H1 (cell line): ENCODE measurements at regions not wholly inside any gene's neighbourhood (a gene's known extent, or its start where the extent isn't known, plus 50 kb on each side); places are given as distances from the start of the nearest gene placed in this dataset.

Experiments
- CTCF ChIA-PET: fragments of 300-600 bp; sonication (Branson Sonifier 250); formaldehyde crosslinking; loops from one replicate; lab custom pipeline; 2021; ENCODE audit not compliant: partially characterized antibody; lab: Charles Lee
- POLR2A ChIA-PET: fragments of 300-600 bp; sonication (Branson Sonifier 250); formaldehyde crosslinking; loops from one replicate; lab custom pipeline; 2021; ENCODE audit warnings: inconsistent platforms; ENCODE audit not compliant: partially characterized antibody; lab: Charles Lee
- DNase-seq, 2 experiments: peaks; one replicate each; pipeline versions ENCODE4 v3.0.0 to v3.0.0-alpha.2; 2010 to 2022; ENCODE audit warnings: low spot score in 2 of 2, low read depth in 1 of 2, mixed read lengths in 1 of 2
- FAIRE-seq: peaks from 2 replicates; lab custom pipeline; 2011; peaks lifted over from hg19 to GRCh38; lab: Jason Lieb, UNC
- H2AFZ ChIP-seq: 2 replicates; pipeline ENCODE4 v1.8.1; 2012; ENCODE audit warnings: low read length, inconsistent platforms
- H2AK5ac ChIP-seq: 2 replicates; pipeline ENCODE4 v1.6.1; 2013; ENCODE audit warnings: low read depth, low read length
- H2BK120ac ChIP-seq: replicated peaks from 2 replicates; pipeline ENCODE3; 2013; ENCODE audit warnings: low read depth, low read length, inconsistent platforms
- H2BK12ac ChIP-seq: 2 replicates; pipeline ENCODE4 v1.6.1; 2013; ENCODE audit warnings: low read depth, low read length
- H2BK15ac ChIP-seq: 2 replicates; pipeline ENCODE4 v1.6.1; 2013; ENCODE audit warnings: low read length
- H2BK20ac ChIP-seq: 2 replicates; pipeline ENCODE4 v1.6.1; 2013; ENCODE audit warnings: low read length
- H2BK5ac ChIP-seq: 2 replicates; pipeline ENCODE4 v1.6.1; 2013; ENCODE audit warnings: low read depth, low read length
- H3K14ac ChIP-seq: 2 replicates; pipeline ENCODE4 v1.6.1; 2013; ENCODE audit warnings: inconsistent platforms; ENCODE audit not compliant: insufficient read length
- H3K18ac ChIP-seq: 2 replicates; pipeline ENCODE4 v1.6.1; 2013; ENCODE audit warnings: low read length; ENCODE audit errors: extremely low read depth
- H3K23ac ChIP-seq: 2 replicates; pipeline ENCODE4 v1.6.1; 2013; ENCODE audit warnings: inconsistent platforms; ENCODE audit not compliant: insufficient read length
- H3K23me2 ChIP-seq: 2 replicates; pipeline ENCODE4 v1.6.1; 2013; ENCODE audit warnings: low read depth, low read length
- H3K27ac ChIP-seq: 2 replicates; pipeline ENCODE4 v1.6.1; 2011; ENCODE audit warnings: low read depth, low read length, inconsistent platforms
- H3K27me3 ChIP-seq, 4 experiments: replicated peaks in 1 of 4; 1 replicate in 1 of 4; 2 replicates in 3 of 4; pipeline versions ENCODE4 v1.6.1 to v1.8.1; 2011 to 2013; ENCODE audit warnings: low read length in 3 of 4, mild to moderate bottlenecking in 3 of 4, inconsistent platforms in 2 of 4, mixed read lengths in 2 of 4, moderate library complexity in 1 of 4; ENCODE audit not compliant: control insufficient read depth in 3 of 4, insufficient read depth in 3 of 4; ENCODE audit errors: extremely low read depth in 1 of 4
- H3K36me3 ChIP-seq, 4 experiments: 2 replicates each; pipeline versions ENCODE4 v1.6.1 to v1.8.1; 2011 to 2013; ENCODE audit warnings: mild to moderate bottlenecking in 4 of 4, low read length in 3 of 4, moderate library complexity in 2 of 4, control low read depth in 1 of 4, inconsistent platforms in 1 of 4; ENCODE audit not compliant: insufficient read depth in 4 of 4, control insufficient read depth in 2 of 4
- H3K4ac ChIP-seq: replicated peaks from 2 replicates; pipeline ENCODE3; 2013; ENCODE audit warnings: low read length, low read depth, mixed read lengths, inconsistent platforms; ENCODE audit not compliant: insufficient read length
- H3K4me1 ChIP-seq, 4 experiments: replicated peaks in 1 of 4; 1 replicate in 1 of 4; 2 replicates in 3 of 4; pipeline versions ENCODE4 v1.6.1 to v1.8.1; 2011 to 2013; ENCODE audit warnings: low read length in 3 of 4, inconsistent platforms in 2 of 4, mixed read lengths in 1 of 4; ENCODE audit not compliant: insufficient read depth in 4 of 4, control insufficient read depth in 3 of 4
- H3K4me2 ChIP-seq, 2 experiments: 2 replicates each; pipeline versions ENCODE4 v1.6.1 to v1.8.1; 2011 to 2013; ENCODE audit warnings: low read depth in 2 of 2, low read length in 2 of 2, control low read depth in 1 of 2, inconsistent platforms in 1 of 2, mild to moderate bottlenecking in 1 of 2; ENCODE audit not compliant: insufficient read depth in 1 of 2
- H3K4me3 ChIP-seq, 4 experiments: fragments of 200-600, 300-600 bp in 1 of 4; sonication (generic), shearing (Covaris generic), sonication (Bioruptor Twin) in 1 of 4; 2 replicates each; pipeline versions ENCODE4 v1.5.1 to v1.8.1; 2011 to 2016; ENCODE audit warnings: low read length in 4 of 4, low read depth in 3 of 4, control low read depth in 2 of 4, inconsistent platforms in 2 of 4, mild to moderate bottlenecking in 2 of 4, mixed read lengths in 1 of 4, moderate library complexity in 1 of 4; ENCODE audit not compliant: insufficient read depth in 2 of 4; ENCODE audit errors: extremely low read depth in 1 of 4
- H3K56ac ChIP-seq: replicated peaks from 2 replicates; pipeline ENCODE3; 2013; ENCODE audit warnings: low read depth, mild to moderate bottlenecking, mixed read lengths, low read length, inconsistent platforms; ENCODE audit not compliant: insufficient read length
- H3K79me1 ChIP-seq: 2 replicates; pipeline ENCODE4 v1.6.1; 2013; ENCODE audit warnings: low read depth, low read length, control low read depth
- H3K79me2 ChIP-seq, 2 experiments: 2 replicates each; pipeline versions ENCODE4 v1.6.1 to v1.8.1; 2012 to 2013; ENCODE audit warnings: low read length in 2 of 2, mild to moderate bottlenecking in 2 of 2, inconsistent platforms in 1 of 2; ENCODE audit not compliant: insufficient read depth in 2 of 2, control insufficient read depth in 1 of 2
- H3K9ac ChIP-seq, 4 experiments: replicated peaks in 1 of 4; 1 replicate in 1 of 4; 2 replicates in 3 of 4; pipeline versions ENCODE4 v1.6.1 to v1.8.1; 2011 to 2013; ENCODE audit warnings: low read depth in 3 of 4, low read length in 3 of 4, control low read depth in 2 of 4, mild to moderate bottlenecking in 2 of 4, moderate library complexity in 2 of 4, inconsistent platforms in 1 of 4; ENCODE audit errors: extremely low read depth in 1 of 4
- H3K9me3 ChIP-seq, 2 experiments: 2 replicates each; pipeline versions ENCODE4 v1.6.1 to v1.8.1; 2012 to 2013; ENCODE audit warnings: mild to moderate bottlenecking in 2 of 2, moderate library complexity in 2 of 2, control low read depth in 1 of 2, inconsistent platforms in 1 of 2, low read depth in 1 of 2, low read length in 1 of 2, mixed read lengths in 1 of 2; ENCODE audit not compliant: insufficient read depth in 2 of 2
- H4K20me1 ChIP-seq, 2 experiments: replicated peaks in 1 of 2; 2 replicates each; pipeline versions ENCODE3 to v1.8.1; 2011 to 2013; ENCODE audit warnings: inconsistent platforms in 2 of 2, low read length in 2 of 2, mild to moderate bottlenecking in 1 of 2; ENCODE audit not compliant: insufficient read depth in 2 of 2, control insufficient read depth in 1 of 2
- H4K5ac ChIP-seq: 2 replicates; pipeline ENCODE4 v1.6.1; 2013; ENCODE audit warnings: low read length, low read depth, mixed read lengths, inconsistent platforms; ENCODE audit not compliant: insufficient read length
- H4K8ac ChIP-seq: 2 replicates; pipeline ENCODE4 v1.8.0; 2013; ENCODE audit warnings: mild to moderate bottlenecking, moderate library complexity, low read length, inconsistent platforms; ENCODE audit not compliant: insufficient read depth; ENCODE audit errors: extremely low read depth
- H4K91ac ChIP-seq: replicated peaks from 2 replicates; pipeline ENCODE3; 2013; ENCODE audit warnings: low read length, mixed read lengths, inconsistent platforms; ENCODE audit not compliant: insufficient read length
- BACH1 ChIP-seq: IDR thresholded peaks from 2 replicates; pipeline ENCODE4 v1.6.1; 2012; ENCODE audit warnings: low read length, improper control_type of control experiment
- CHD2 ChIP-seq: IDR thresholded peaks from 2 replicates; pipeline ENCODE4 v1.6.1; 2012; ENCODE audit warnings: low read length, improper control_type of control experiment
- EZH2 ChIP-seq: fragments of 200-600 bp; sonication (generic); IDR thresholded peaks from 2 replicates; pipeline ENCODE4 v1.7.1; 2012; ENCODE audit warnings: low read depth, mild to moderate bottlenecking, moderate library complexity, low read length, inconsistent platforms; ENCODE audit not compliant: severe bottlenecking
- GTF2F1 ChIP-seq: IDR thresholded peaks from 2 replicates; pipeline ENCODE4 v1.6.1; 2012; ENCODE audit warnings: low read depth, low read length, improper control_type of control experiment, borderline replicate concordance
- HDAC6 ChIP-seq: IDR thresholded peaks from one replicate; pipeline ENCODE4 v1.7.1; 2012; ENCODE audit warnings: low read depth, mild to moderate bottlenecking, inconsistent platforms, low read length, moderate library complexity
- MAFK ChIP-seq: IDR thresholded peaks from 2 replicates; pipeline ENCODE4 v1.6.1; 2012; ENCODE audit warnings: low read depth, mild to moderate bottlenecking, improper control_type of control experiment, low read length
- POU5F1 ChIP-seq: IDR thresholded peaks from 2 replicates; pipeline ENCODE4 v1.6.1; 2011; ENCODE audit warnings: low read depth, mild to moderate bottlenecking, low read length, moderate library complexity
- SIRT6 ChIP-seq: IDR thresholded peaks from one replicate; pipeline ENCODE4 v1.7.1; 2012; ENCODE audit warnings: low read length, inconsistent platforms
- SP2 ChIP-seq: IDR thresholded peaks from 2 replicates; pipeline ENCODE4 v1.6.1; 2012; ENCODE audit warnings: mild to moderate bottlenecking, low read length, inconsistent platforms
- SUZ12 ChIP-seq: fragments of 200-600 bp; sonication (generic); IDR thresholded peaks from 2 replicates; pipeline ENCODE4 v1.6.1; 2012; ENCODE audit warnings: mild to moderate bottlenecking, inconsistent platforms, low read length, moderate library complexity, mixed read lengths
- TCF12 ChIP-seq: IDR thresholded peaks from 2 replicates; pipeline ENCODE4 v1.6.1; 2011; ENCODE audit warnings: low read depth, mild to moderate bottlenecking, low read length
- WGBS, 2 experiments: shearing (Covaris generic) in 1 of 2; methylation state at CpG; one replicate each; pipeline versions ENCODE4 v1.1.6 to v1.1.7; 2013 to 2015; ENCODE audit warnings: low lambda C conversion rate in 2 of 2, mixed read lengths in 2 of 2, inconsistent platforms in 1 of 2, low coverage in 1 of 2, missing lambda C conversion rate in 1 of 2; ENCODE audit not compliant: insufficient replicate concordance in 2 of 2, insufficient coverage in 1 of 2, insufficient read length in 1 of 2; ENCODE audit errors: extremely low coverage in 1 of 2, missing lambda C conversion rate in 1 of 2; 5-methylcytosine and 5-hydroxymethylcytosine counted together
- TF ChIP-seq, protein P1 (sequence below): IDR thresholded peaks from 2 replicates; pipeline ENCODE4 v1.6.1; 2012; ENCODE audit warnings: inconsistent platforms
- TF ChIP-seq, protein P2 (sequence below): IDR thresholded peaks from 2 replicates; pipeline ENCODE4 v1.6.1; 2011; ENCODE audit warnings: low read length, improper control_type of control experiment
- TF ChIP-seq, protein P3 (sequence below): IDR thresholded peaks from 2 replicates; pipeline ENCODE4 v1.6.1; 2011; ENCODE audit warnings: low read depth, mild to moderate bottlenecking, low read length; ENCODE audit not compliant: insufficient read depth

DNA sequence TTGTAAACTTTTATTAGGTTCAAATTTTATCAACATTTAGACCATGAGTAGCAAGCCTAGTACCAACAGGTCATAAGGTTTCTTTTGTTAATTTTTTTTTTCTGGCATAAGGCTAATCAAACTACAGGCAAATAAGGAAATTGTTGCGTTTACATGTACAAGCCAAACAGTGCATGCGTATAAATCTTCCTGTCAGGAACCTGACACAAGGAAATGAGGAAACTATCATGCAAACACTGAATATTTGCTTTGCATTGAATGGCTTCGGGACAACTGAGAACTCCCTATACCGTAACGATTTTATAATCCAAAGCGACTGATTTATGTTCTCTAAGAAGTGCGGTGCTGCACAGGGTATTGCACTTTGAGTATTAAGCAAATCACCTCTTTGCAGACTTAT lies 133.0 kb upstream of the TRPC4 start:
- Histone ChIP-seq H2BK5ac (no peak overlapping the region), H3K27me3 (no peaks in the 10 kb centered on the region), H3K79me1 (no peaks in the 10 kb centered on the region), H4K5ac (no peak overlapping the region), H2BK15ac (no peak overlapping the region), H2AK5ac (no peak overlapping the region), H3K23me2 (no peaks in the 10 kb centered on the region), H3K56ac (no peak overlapping the region), H2AFZ (no peak overlapping the region), H4K20me1 (no peaks in the 10 kb centered on the region), H3K36me3 (no peaks in the 10 kb centered on the region), H3K23ac (no peak overlapping the region), H3K4me1 (no peaks in the 10 kb centered on the region; a peak in 1 of 7 replicates), H4K8ac (no peak overlapping the region), H3K4me3 (no peak overlapping the region), H4K91ac (no peak overlapping the region), H3K27ac (no peak overlapping the region), H3K9me3 (no peaks in the 10 kb centered on the region), H3K9ac (no peak overlapping the region), H2BK12ac (no peak overlapping the region), H2BK20ac (no peak overlapping the region), H3K4ac (no peak overlapping the region), H2BK120ac (no peak overlapping the region), H3K18ac (no peak overlapping the region), H3K14ac (no peak overlapping the region), H3K4me2 (no peak overlapping the region), H3K79me2 (no peaks in the 10 kb centered on the region)
- CTCF ChIA-PET: no interaction called here
- WGBS, 2 experiments: 97% methylated on average over 7 of the region's 7 CpGs; no CpG with 5 or more reads in 1 of the 2 experiments
- POLR2A ChIA-PET: interaction anchor here (1.1 kb wide), 1 partner anchor 668 kb away, joined by 3 read pairs; no protein-coding TSS in a partner anchor
- no peak for DNase-seq
- FAIRE-seq: no peak
- TF ChIP-seq MAFK: no peak
- no peak for TF ChIP-seq POU5F1
- TF ChIP-seq, protein P1, sequence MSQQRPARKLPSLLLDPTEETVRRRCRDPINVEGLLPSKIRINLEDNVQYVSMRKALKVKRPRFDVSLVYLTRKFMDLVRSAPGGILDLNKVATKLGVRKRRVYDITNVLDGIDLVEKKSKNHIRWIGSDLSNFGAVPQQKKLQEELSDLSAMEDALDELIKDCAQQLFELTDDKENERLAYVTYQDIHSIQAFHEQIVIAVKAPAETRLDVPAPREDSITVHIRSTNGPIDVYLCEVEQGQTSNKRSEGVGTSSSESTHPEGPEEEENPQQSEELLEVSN: no peak
- no peak for TF ChIP-seq EZH2
- TF ChIP-seq BACH1: no peak
- no peak for TF ChIP-seq CHD2
- TF ChIP-seq, protein P2, sequence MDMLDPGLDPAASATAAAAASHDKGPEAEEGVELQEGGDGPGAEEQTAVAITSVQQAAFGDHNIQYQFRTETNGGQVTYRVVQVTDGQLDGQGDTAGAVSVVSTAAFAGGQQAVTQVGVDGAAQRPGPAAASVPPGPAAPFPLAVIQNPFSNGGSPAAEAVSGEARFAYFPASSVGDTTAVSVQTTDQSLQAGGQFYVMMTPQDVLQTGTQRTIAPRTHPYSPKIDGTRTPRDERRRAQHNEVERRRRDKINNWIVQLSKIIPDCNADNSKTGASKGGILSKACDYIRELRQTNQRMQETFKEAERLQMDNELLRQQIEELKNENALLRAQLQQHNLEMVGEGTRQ: no peak
- TF ChIP-seq SP2: no peak
- no peak for TF ChIP-seq HDAC6
- TF ChIP-seq SIRT6: no peak
- no peak for TF ChIP-seq TCF12
- no peak for TF ChIP-seq SUZ12
- TF ChIP-seq, protein P3, sequence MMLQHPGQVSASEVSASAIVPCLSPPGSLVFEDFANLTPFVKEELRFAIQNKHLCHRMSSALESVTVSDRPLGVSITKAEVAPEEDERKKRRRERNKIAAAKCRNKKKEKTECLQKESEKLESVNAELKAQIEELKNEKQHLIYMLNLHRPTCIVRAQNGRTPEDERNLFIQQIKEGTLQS: no peak
- TF ChIP-seq GTF2F1: no peak
